ENCODE measurements at regions not wholly inside any gene's neighbourhood (a gene's known extent, or its start where the extent isn't known, plus 50 kb on each side); places are given as distances from the start of the nearest gene placed in this dataset.

DNA sequence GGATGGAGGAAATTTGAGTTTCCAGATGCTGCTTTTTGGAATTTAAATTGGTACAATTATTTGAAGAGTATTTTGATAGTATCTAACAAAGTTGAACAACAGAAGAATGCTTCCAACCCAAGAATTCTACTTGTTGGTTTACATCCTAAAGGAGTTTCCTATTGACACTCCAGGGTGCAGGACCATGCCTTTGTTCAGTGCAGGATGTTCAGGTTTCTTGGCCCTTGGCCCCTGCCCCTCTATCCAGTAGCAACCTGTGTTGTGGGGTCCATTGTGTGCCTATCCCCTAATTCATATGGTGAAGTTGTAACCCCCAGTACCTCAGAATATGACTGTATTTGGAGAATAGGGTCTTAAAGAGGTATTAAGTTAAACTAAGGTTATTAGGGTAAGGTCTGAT is 750.0 kb upstream of the ZNF608 start:
- TF ChIP-seq, protein P1, sequence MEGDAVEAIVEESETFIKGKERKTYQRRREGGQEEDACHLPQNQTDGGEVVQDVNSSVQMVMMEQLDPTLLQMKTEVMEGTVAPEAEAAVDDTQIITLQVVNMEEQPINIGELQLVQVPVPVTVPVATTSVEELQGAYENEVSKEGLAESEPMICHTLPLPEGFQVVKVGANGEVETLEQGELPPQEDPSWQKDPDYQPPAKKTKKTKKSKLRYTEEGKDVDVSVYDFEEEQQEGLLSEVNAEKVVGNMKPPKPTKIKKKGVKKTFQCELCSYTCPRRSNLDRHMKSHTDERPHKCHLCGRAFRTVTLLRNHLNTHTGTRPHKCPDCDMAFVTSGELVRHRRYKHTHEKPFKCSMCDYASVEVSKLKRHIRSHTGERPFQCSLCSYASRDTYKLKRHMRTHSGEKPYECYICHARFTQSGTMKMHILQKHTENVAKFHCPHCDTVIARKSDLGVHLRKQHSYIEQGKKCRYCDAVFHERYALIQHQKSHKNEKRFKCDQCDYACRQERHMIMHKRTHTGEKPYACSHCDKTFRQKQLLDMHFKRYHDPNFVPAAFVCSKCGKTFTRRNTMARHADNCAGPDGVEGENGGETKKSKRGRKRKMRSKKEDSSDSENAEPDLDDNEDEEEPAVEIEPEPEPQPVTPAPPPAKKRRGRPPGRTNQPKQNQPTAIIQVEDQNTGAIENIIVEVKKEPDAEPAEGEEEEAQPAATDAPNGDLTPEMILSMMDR (IDR thresholded peaks at IDR 0.05) = no peak
- TF ChIP-seq POLR2A (IDR thresholded peaks at IDR 0.05) (no peak), POLR2AphosphoS5 (IDR thresholded peaks at IDR 0.05) (no peak), EP300 (IDR thresholded peaks at IDR 0.05) (no peak)

Measured in sigmoid colon (tissue), 4 donors.